ENCODE measurements at regions not wholly inside any gene's neighbourhood (a gene's known extent, or its start where the extent isn't known, plus 50 kb on each side); places are given as distances from the start of the nearest gene placed in this dataset.

DNA sequence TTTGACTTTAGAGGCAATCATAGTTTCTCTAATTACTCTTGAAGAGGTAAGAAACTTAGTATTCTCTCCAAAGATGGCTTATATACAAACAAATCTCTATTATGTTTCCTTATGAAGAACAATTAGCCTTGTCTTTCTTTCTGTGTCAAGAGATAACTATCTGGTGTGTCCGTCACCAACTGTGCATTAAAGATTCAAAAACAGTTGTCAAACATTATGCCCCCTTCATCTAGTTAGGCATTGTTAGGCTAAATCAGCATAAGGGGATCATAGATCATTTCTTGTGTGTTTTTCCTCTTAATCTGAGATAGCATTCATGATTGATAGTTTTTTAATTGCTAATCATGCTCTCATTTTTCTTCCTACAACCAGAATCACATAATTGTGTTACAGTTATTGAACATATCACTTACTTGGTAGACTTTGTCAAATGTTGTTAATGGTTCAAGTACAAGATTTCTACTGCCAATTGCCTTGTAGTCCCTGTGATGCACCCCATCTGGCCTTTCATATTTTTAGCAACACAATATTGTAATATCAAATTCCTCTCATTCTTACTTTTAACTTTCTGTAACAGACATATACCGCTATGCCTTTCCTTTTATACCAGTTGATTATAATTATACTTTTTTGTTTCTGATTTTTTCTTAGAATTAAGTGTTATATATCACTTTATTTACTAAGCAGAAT is 612.7 kb downstream of the SLITRK6 start:
- TF ChIP-seq CTCF (IDR thresholded peaks at IDR 0.05): no peak
- no peak for TF ChIP-seq EP300 (IDR thresholded peaks at IDR 0.05; ENCODE audit: low read depth)
- no peak for TF ChIP-seq POLR2A (IDR thresholded peaks at IDR 0.05)
